ENCODE measurements at regions not wholly inside any gene's neighbourhood (a gene's known extent, or its start where the extent isn't known, plus 50 kb on each side); places are given as distances from the start of the nearest gene placed in this dataset.

- H3K4me3 ChIP-seq (ENCODE audit: low read depth, low read length) = no peak overlapping the region
- peak; percentile 29; the same call in 1 of the 2 replicates for TF ChIP-seq CTCF (IDR thresholded peaks at IDR 0.05; ENCODE audit: low read depth, low read length)
Observed at GRCh38 chr6:169326067-169326799, 72.6 kb upstream of the THBS2 start.

- no peak overlapping the region for H3K4me3 ChIP-seq (ENCODE audit: low read depth, low read length)
- TF ChIP-seq CTCF (IDR thresholded peaks at IDR 0.05; ENCODE audit: low read depth, low read length) = no peak
Observed at GRCh38 chr6:169324656-169325459, 71.2 kb upstream of the THBS2 start.

GRCh38 chr6:169324086-169324485 lies 70.4 kb upstream of the THBS2 start:
- H3K4me3 ChIP-seq (ENCODE audit: low read depth, low read length) = no peak overlapping the region
- no peak for TF ChIP-seq CTCF (IDR thresholded peaks at IDR 0.05; ENCODE audit: low read depth, low read length)

GRCh38 chr6:169323221-169323620 lies 69.6 kb upstream of the THBS2 start:
- TF ChIP-seq CTCF (IDR thresholded peaks at IDR 0.05; ENCODE audit: low read depth, low read length) = no peak
- H3K4me3 ChIP-seq (ENCODE audit: low read depth, low read length) = no peak overlapping the region

- no peak for TF ChIP-seq CTCF (IDR thresholded peaks at IDR 0.05; ENCODE audit: low read depth, low read length)
Observed at GRCh38 chr6:169321546-169321945, 67.9 kb upstream of the THBS2 start.

GRCh38 chr6:169320013-169320412 lies 66.4 kb upstream of the THBS2 start:
- TF ChIP-seq CTCF (IDR thresholded peaks at IDR 0.05; ENCODE audit: low read depth, low read length) = no peak
- no peak overlapping the region for H3K4me3 ChIP-seq (ENCODE audit: low read depth, low read length)

More at GRCh38 chr6:169321546-169321945, 67.9 kb upstream of the THBS2 start:
- no peak overlapping the region for H3K4me3 ChIP-seq (ENCODE audit: low read depth, low read length)
